ENCODE measurements at regions not wholly inside any gene's neighbourhood (a gene's known extent, or its start where the extent isn't known, plus 50 kb on each side); places are given as distances from the start of the nearest gene placed in this dataset.

DNA sequence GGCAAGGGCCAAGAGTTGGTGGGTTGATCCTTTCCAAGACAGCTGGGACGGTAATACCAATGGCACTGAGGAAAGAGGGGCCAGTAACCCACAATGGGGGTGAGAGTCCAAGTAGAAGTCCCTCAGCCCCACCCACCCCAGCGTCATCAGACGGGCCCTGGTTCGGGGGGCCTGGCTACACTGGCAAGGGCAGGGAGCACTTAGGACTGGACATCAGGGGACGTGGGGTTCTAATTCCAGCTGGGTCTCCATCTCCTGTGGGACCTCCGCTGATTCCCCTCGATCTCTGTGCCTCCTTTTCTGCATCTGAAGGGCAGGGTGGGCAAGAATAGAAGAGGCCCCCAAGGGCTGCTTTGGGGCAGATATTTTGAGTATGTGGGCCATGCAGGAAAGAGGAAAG is 53.5 kb upstream of the FCN1 start:
- ATAC-seq (no peak), DNase-seq (ENCODE audit: extremely low read depth in 1 of 4, low spot score in 3 of 4) (no peak), FAIRE-seq (no peak)
- H3K9me1 ChIP-seq (ENCODE audit: control insufficient read depth, insufficient read depth, low read length) = no peaks in the 10 kb centered on the region
- no peak overlapping the region for H3K4me2 ChIP-seq (ENCODE audit: insufficient read depth, low read length)
- no peaks in the 10 kb centered on the region for H3K4me1 ChIP-seq (replicated peaks in 1 of 2; ENCODE audit: control insufficient read depth in 2 of 2, insufficient read depth in 2 of 2, low read length in 2 of 2)
- ChIA-PET CTCF (ENCODE audit: low intra/inter-chr PET ratio) (no interaction called here), POLR2A (no interaction called here)
- peaks cover 0 to 23% of the 10 kb centered on the region in 2 experiments; a peak in 2 of 5 replicates for H3K27me3 ChIP-seq (ENCODE audit: control insufficient read depth in 2 of 2, insufficient read depth in 2 of 2, low read length in 2 of 2)
- no peaks in the 10 kb centered on the region for H3K9me3 ChIP-seq (replicated peaks; ENCODE audit: control insufficient read depth, insufficient read depth, low read depth, low read length)
- no peak overlapping the region for H3K27ac ChIP-seq (ENCODE audit: extremely low read depth, low read depth, low read length)
- no peaks in the 10 kb centered on the region for H3K79me2 ChIP-seq (ENCODE audit: control insufficient read depth, insufficient read depth, low read length)
- TF ChIP-seq ZSCAN29 (IDR thresholded peaks at IDR 0.05) (no peak), BCL6 (CRISPR knock-in tag; IDR thresholded peaks at IDR 0.05) (no peak), MED1 (CRISPR knock-in tag; IDR thresholded peaks at IDR 0.05; ENCODE audit: borderline replicate concordance) (no peak), ZNF41 (CRISPR knock-in tag; conservative IDR thresholded peaks at IDR 0.05) (no peak), SETDB1 (IDR thresholded peaks at IDR 0.05; ENCODE audit: low read length) (no peak)
- TF ChIP-seq, protein P1, sequence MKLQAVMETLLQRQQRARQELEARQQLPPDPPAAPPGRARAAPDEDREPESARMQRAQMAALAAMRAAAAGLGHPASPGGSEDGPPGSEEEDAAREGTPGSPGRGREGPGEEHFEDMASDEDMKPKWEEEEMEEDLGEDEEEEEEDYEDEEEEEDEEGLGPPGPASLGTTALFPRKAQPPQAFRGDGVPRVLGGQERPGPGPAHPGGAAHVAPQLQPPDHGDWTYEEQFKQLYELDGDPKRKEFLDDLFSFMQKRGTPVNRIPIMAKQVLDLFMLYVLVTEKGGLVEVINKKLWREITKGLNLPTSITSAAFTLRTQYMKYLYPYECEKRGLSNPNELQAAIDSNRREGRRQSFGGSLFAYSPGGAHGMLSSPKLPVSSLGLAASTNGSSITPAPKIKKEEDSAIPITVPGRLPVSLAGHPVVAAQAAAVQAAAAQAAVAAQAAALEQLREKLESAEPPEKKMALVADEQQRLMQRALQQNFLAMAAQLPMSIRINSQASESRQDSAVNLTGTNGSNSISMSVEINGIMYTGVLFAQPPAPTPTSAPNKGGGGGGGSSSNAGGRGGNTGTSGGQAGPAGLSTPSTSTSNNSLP (IDR thresholded peaks at IDR 0.05; ENCODE audit: borderline replicate concordance, low read depth, low read length) = no peak
- H4K20me1 ChIP-seq (replicated peaks; ENCODE audit: control insufficient read depth, insufficient read depth, low read length) = no peaks in the 10 kb centered on the region; the same call in 1 of the 2 replicates
- H3K9ac ChIP-seq (ENCODE audit: insufficient read depth in 1 of 2, low read depth in 2 of 2, low read length in 2 of 2) = no peak overlapping the region
- BruUV-seq (replicated peaks) = no TSS peak
- WGBS (ENCODE audit: insufficient coverage, low coverage, missing lambda C conversion rate) = 2% methylated on average over 7 of the region's 7 CpGs
- no peak overlapping the region for H3K4me3 ChIP-seq
- no peak overlapping the region for H2AFZ ChIP-seq (ENCODE audit: low read depth, low read length)
- intact Hi-C loops (cut with micrococcal nuclease) (no loop called here), in situ Hi-C loops (cut with MboI) (no loop called here)
- H3K36me3 ChIP-seq (ENCODE audit: control insufficient read depth, insufficient read depth, low read length) = no peaks in the 10 kb centered on the region

DNA sequence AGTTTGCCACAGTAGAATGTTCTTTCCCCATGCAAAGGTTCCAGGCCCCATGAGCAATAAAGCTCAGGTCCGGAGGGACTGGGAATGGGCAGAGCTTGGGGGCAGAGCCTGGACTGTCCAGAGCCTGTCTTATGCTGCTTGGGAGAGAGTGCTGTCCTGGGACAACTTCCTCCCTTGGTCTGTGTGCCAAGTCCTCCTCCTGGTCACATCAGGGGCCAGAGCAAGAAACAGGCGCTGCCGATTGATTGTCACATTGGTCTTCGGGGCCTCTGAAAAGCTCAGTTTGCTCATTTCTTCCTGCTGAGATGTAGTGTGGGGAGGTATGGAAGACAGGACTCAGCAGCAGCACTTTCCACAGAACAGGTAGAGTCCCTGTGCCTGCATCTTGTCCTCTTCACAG is 54.0 kb upstream of the FCN1 start:
- Histone ChIP-seq H3K27me3 (ENCODE audit: control insufficient read depth in 2 of 2, insufficient read depth in 2 of 2, low read length in 2 of 2) (peaks cover 0 to 23% of the 10 kb centered on the region in 2 experiments; a peak in 2 of 5 replicates), H3K9ac (ENCODE audit: insufficient read depth in 1 of 2, low read depth in 2 of 2, low read length in 2 of 2) (no peak overlapping the region), H3K27ac (ENCODE audit: extremely low read depth, low read depth, low read length) (no peak overlapping the region), H3K36me3 (ENCODE audit: control insufficient read depth, insufficient read depth, low read length) (no peaks in the 10 kb centered on the region), H3K4me1 (replicated peaks in 1 of 2; ENCODE audit: control insufficient read depth in 2 of 2, insufficient read depth in 2 of 2, low read length in 2 of 2) (no peaks in the 10 kb centered on the region), H3K9me1 (ENCODE audit: control insufficient read depth, insufficient read depth, low read length) (no peaks in the 10 kb centered on the region), H3K79me2 (ENCODE audit: control insufficient read depth, insufficient read depth, low read length) (no peaks in the 10 kb centered on the region), H3K4me2 (ENCODE audit: insufficient read depth, low read length) (no peak overlapping the region), H3K9me3 (replicated peaks; ENCODE audit: control insufficient read depth, insufficient read depth, low read depth, low read length) (no peaks in the 10 kb centered on the region), H3K4me3 (no peak overlapping the region), H4K20me1 (replicated peaks; ENCODE audit: control insufficient read depth, insufficient read depth, low read length) (no peaks in the 10 kb centered on the region; the same call in 1 of the 2 replicates), H2AFZ (ENCODE audit: low read depth, low read length) (no peak overlapping the region)
- POLR2A ChIA-PET = no interaction called here
- no TSS peak for BruUV-seq (replicated peaks)
- FAIRE-seq (no peak), ATAC-seq (no peak), DNase-seq (ENCODE audit: extremely low read depth in 1 of 4, low spot score in 3 of 4) (no peak)
- in situ Hi-C loops (cut with MboI) = no loop called here
- intact Hi-C loops (cut with micrococcal nuclease) = no loop called here
- CTCF ChIA-PET (ENCODE audit: low intra/inter-chr PET ratio) = no interaction called here
- 0% methylated on average over 4 of the region's 4 CpGs for WGBS (ENCODE audit: insufficient coverage, low coverage, missing lambda C conversion rate)
- TF ChIP-seq, protein P2, sequence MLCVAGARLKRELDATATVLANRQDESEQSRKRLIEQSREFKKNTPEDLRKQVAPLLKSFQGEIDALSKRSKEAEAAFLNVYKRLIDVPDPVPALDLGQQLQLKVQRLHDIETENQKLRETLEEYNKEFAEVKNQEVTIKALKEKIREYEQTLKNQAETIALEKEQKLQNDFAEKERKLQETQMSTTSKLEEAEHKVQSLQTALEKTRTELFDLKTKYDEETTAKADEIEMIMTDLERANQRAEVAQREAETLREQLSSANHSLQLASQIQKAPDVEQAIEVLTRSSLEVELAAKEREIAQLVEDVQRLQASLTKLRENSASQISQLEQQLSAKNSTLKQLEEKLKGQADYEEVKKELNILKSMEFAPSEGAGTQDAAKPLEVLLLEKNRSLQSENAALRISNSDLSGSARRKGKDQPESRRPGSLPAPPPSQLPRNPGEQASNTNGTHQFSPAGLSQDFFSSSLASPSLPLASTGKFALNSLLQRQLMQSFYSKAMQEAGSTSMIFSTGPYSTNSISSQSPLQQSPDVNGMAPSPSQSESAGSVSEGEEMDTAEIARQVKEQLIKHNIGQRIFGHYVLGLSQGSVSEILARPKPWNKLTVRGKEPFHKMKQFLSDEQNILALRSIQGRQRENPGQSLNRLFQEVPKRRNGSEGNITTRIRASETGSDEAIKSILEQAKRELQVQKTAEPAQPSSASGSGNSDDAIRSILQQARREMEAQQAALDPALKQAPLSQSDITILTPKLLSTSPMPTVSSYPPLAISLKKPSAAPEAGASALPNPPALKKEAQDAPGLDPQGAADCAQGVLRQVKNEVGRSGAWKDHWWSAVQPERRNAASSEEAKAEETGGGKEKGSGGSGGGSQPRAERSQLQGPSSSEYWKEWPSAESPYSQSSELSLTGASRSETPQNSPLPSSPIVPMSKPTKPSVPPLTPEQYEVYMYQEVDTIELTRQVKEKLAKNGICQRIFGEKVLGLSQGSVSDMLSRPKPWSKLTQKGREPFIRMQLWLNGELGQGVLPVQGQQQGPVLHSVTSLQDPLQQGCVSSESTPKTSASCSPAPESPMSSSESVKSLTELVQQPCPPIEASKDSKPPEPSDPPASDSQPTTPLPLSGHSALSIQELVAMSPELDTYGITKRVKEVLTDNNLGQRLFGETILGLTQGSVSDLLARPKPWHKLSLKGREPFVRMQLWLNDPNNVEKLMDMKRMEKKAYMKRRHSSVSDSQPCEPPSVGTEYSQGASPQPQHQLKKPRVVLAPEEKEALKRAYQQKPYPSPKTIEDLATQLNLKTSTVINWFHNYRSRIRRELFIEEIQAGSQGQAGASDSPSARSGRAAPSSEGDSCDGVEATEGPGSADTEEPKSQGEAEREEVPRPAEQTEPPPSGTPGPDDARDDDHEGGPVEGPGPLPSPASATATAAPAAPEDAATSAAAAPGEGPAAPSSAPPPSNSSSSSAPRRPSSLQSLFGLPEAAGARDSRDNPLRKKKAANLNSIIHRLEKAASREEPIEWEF (CRISPR knock-in tag; IDR thresholded peaks at IDR 0.05) = no peak
- TF ChIP-seq KLF1 (tag; IDR thresholded peaks at IDR 0.05) (no peak), HDAC3 (IDR thresholded peaks at IDR 0.05; ENCODE audit: borderline replicate concordance, partially characterized antibody) (no peak), ZNF766 (CRISPR knock-in tag; conservative IDR thresholded peaks at IDR 0.05) (no peak), NR2F6 (CRISPR knock-in tag; IDR thresholded peaks at IDR 0.05) (no peak)
